Adrenal gland (tissue), 9 donors: ENCODE measurements at regions not wholly inside any gene's neighbourhood (a gene's known extent, or its start where the extent isn't known, plus 50 kb on each side); places are given as distances from the start of the nearest gene placed in this dataset.

ENCODE experiments used
- DNase-seq, 7 donors: peaks; one replicate each; pipeline ENCODE4 v3.0.0-alpha.2; 2019 to 2020
- H3K27ac ChIP-seq, 5 donors: fragments of 200-600 bp; sonication (generic) in 4 of 5; 1 replicate in 3 of 5; 2 replicates in 2 of 5; pipeline versions ENCODE4 v1.5.1 to v1.8.0; 2016 to 2020; ENCODE audit warnings: mild to moderate bottlenecking in 1 of 5
- H3K27me3 ChIP-seq: fragments of 200-600 bp; 2 replicates; pipeline ENCODE4 v1.8.0; 2021
- H3K36me3 ChIP-seq, 2 donors: fragments of 200-600 bp; replicated peaks in 1 of 2; 1 replicate in 1 of 2; 2 replicates in 1 of 2; pipeline versions ENCODE4 v1.5.1 to v1.8.0; 2018 to 2022
- H3K4me1 ChIP-seq, 2 donors: fragments of 200-600 bp; replicated peaks in 1 of 2; 1 replicate in 1 of 2; 2 replicates in 1 of 2; pipeline versions ENCODE4 v1.5.1 to v1.8.0; 2018 to 2021
- H3K4me3 ChIP-seq, 4 donors: fragments of 200-600 bp; sonication (generic) in 3 of 4; one replicate each; pipeline ENCODE4 v1.5.1; 2016 to 2018
- H3K9me3 ChIP-seq, 3 donors: fragments of 200-600 bp; sonication (generic) in 1 of 3; replicated peaks in 1 of 3; 1 replicate in 2 of 3; 2 replicates in 1 of 3; pipeline versions ENCODE4 v1.5.1 to v1.8.0; 2016 to 2021
- CTCF ChIP-seq, 6 experiments: fragments of 450-650 bp in 4 of 6; fragments of 200-600 bp in 2 of 6; sonication (generic) in 1 of 6; IDR thresholded peaks; 1 replicate in 5 of 6; 2 replicates in 1 of 6; pipeline versions ENCODE4 v1.5.1 to v1.8.0; 2016 to 2021; ENCODE audit warnings: antibody characterized with exemption in 6 of 6, mild to moderate bottlenecking in 2 of 6, moderate library complexity in 1 of 6
- POLR2A ChIP-seq, 2 donors: fragments of 450-650 bp; IDR thresholded peaks; one replicate each; pipeline ENCODE4 v1.6.1; 2017; ENCODE audit warnings: antibody characterized with exemption in 2 of 2, mild to moderate bottlenecking in 2 of 2, moderate library complexity in 1 of 2
- WGBS, 4 donors: extraction: QIAGEN DNeasy Blood & Tissue Kit in 2 of 4; methylation state at CpG; one replicate each; pipeline versions ENCODE4 v1.1.5 to v1.1.7; 2013 to 2017; 5-methylcytosine and 5-hydroxymethylcytosine counted together
- intact Hi-C, 2 donors: fragments of 100-400 bp; cut with DNase I; formaldehyde crosslinking; loops; one replicate each; pipeline versions ENCODE4 v1.14.1 to v1.15.0; 2022 to 2023
- donor health status: healthy with polysubstance abuse.
- donor health status: Bipolar disorder and iron deficiency.
- donor health status: DM: yes; HTN: yes; CAD: no.
- donor health status: DM: no; HTN: no; CAD: no.
- donor health status: DM: no; HTN: no; CAD: no.

DNA sequence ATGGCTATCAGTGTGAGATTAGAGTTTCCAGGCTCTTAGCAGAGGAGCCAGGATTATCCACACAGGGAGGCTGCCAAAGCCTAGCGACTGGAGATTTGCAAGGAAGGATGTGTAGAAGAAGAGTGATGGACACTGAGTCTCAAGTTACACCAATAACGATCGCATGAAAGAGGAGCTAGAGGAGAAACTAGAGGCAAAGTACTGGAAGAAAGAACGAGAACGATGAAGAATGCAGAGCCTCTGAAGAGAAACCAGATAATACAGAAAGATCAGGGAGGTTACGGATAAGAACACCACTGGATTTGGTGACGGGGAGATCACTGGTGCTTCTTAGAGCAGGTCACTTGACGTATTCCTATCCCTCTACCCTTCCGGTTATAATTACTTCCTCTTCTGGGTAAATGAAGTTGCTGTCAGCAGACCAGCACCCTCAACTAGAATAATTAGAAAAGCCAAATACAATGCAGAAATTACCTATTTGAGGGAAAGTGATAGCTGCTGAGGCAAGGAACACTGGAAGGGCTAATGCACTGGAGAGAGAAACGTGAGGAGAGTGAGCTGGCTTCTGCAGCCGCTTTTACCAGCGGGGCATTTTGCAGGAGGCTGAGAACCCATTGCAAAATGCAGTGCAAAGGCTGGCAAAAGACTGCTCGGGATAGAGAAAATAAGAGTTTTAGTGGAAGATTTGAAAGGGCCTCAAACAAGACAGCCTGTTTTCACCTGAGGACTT lies 93.1 kb upstream of the HIF1A start:
- H3K4me3 ChIP-seq: no peak overlapping the region
- H3K27ac ChIP-seq: no peak overlapping the region
- peaks cover 0 to 8% of the 10 kb centered on the region in 2 donors for H3K4me1 ChIP-seq
- TF ChIP-seq CTCF (IDR thresholded peaks at IDR 0.05): no peak
- no peak for TF ChIP-seq POLR2A (IDR thresholded peaks at IDR 0.05)
- intact Hi-C loops: no loop called here
- WGBS, 4 donors: 77 to 79% (median 78%) methylated on average over 13 of the region's 13 CpGs
- no peaks in the 10 kb centered on the region for H3K27me3 ChIP-seq
- no peaks in the 10 kb centered on the region for H3K9me3 ChIP-seq
- no peaks in the 10 kb centered on the region for H3K36me3 ChIP-seq
- DNase-seq: no peak

DNA sequence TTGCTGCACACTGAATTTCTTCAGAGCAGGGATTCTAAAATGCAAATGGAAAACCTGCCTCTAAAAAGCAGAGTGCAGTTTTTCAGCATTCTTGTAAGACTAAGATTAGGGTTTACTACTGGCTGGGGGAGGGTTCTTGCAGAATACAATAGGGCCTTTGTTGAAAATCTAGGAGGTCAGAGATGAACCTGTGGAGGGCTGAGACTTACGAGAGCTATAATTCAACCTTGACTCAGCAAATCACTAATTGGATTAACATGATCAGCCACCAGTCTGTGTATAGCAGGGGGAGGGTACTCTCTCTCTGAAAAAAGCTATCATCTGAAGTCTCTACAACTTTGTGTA lies 92.6 kb upstream of the HIF1A start:
- DNase-seq: no peak
- Histone ChIP-seq H3K9me3 (no peaks in the 10 kb centered on the region), H3K27me3 (no peaks in the 10 kb centered on the region), H3K4me3 (no peak overlapping the region), H3K36me3 (no peaks in the 10 kb centered on the region), H3K27ac (no peak overlapping the region), H3K4me1 (peaks cover 0 to 8% of the 10 kb centered on the region in 2 donors)
- intact Hi-C loops: no loop called here
- TF ChIP-seq POLR2A (IDR thresholded peaks at IDR 0.05): no peak
- no peak for TF ChIP-seq CTCF (IDR thresholded peaks at IDR 0.05)
- 69 to 87% (median 78%) methylated on average over 1 of the region's 1 CpG for WGBS, 4 donors

DNA sequence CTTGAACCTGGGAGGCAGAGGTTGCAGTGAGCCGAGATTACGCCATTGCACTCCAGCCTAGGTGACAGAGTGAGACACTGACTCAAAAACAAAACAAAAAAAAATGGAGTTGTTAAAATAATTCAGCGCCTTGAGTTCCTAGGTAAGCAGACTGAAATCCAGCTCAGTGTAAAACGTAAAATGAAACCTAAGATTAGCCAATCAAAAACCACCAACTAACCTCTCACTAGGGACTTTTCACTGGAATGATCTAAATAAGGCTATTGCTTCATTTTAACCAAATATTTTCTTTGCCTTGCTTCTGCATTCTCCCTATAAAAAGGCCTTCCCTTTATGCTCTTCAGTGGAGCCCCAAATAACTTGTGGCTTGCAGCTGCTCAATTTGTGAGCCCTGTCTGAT lies 91.6 kb upstream of the HIF1A start:
- Histone ChIP-seq H3K27me3 (no peaks in the 10 kb centered on the region), H3K9me3 (no peaks in the 10 kb centered on the region), H3K4me3 (no peak overlapping the region), H3K36me3 (no peaks in the 10 kb centered on the region), H3K4me1 (peaks cover 0 to 9% of the 10 kb centered on the region in 2 donors), H3K27ac (no peak overlapping the region)
- 82 to 87% (median 84%) methylated on average over 4 of the region's 4 CpGs for WGBS, 4 donors
- no peak for DNase-seq
- TF ChIP-seq CTCF (IDR thresholded peaks at IDR 0.05) (no peak), POLR2A (IDR thresholded peaks at IDR 0.05) (no peak)
- intact Hi-C loops: no loop called here

- WGBS, 4 donors: 79 to 90% (median 82%) methylated on average over 5 to 7 of the region's 7 CpGs
- H3K27ac ChIP-seq: no peak overlapping the region
Observed at GRCh38 chr14:61607570-61608244, 87.6 kb upstream of the HIF1A start.

More at GRCh38 chr14:61607570-61608244, 87.6 kb upstream of the HIF1A start:
- H3K9me3 ChIP-seq: no peaks in the 10 kb centered on the region
- no peak overlapping the region for H3K4me3 ChIP-seq
- DNase-seq: no peak
- intact Hi-C loops: no loop called here
- no peaks in the 10 kb centered on the region for H3K36me3 ChIP-seq
- TF ChIP-seq CTCF (IDR thresholded peaks at IDR 0.05) (no peak), POLR2A (IDR thresholded peaks at IDR 0.05) (no peak)
- H3K4me1 ChIP-seq: peaks cover 0 to 16% of the 10 kb centered on the region in 2 donors
- H3K27me3 ChIP-seq: no peaks in the 10 kb centered on the region
